SU-DHL-6 (cell line): ENCODE measurements at regions not wholly inside any gene's neighbourhood (a gene's known extent, or its start where the extent isn't known, plus 50 kb on each side); places are given as distances from the start of the nearest gene placed in this dataset.

Source experiments
- H2AFZ ChIP-seq: fragments of 200-600 bp; sonication (generic); 2 replicates; pipeline ENCODE4 v1.6.1; 2014; ENCODE audit warnings: low read depth, mild to moderate bottlenecking, moderate library complexity, mixed read lengths, antibody characterized with exemption, low read length; ENCODE audit not compliant: severe bottlenecking
- H3F3A ChIP-seq: fragments of 200-600 bp; shearing (Covaris generic); 2 replicates; pipeline ENCODE4 v1.6.0; 2016; ENCODE audit warnings: antibody characterized with exemption, mild to moderate bottlenecking; ENCODE audit not compliant: insufficient read depth
- H3K27ac ChIP-seq: fragments of 200-600 bp; sonication (generic); 2 replicates; pipeline ENCODE4 v1.5.1; 2016; ENCODE audit warnings: low read depth, mild to moderate bottlenecking, low read length, moderate library complexity, mixed read lengths
- H3K27me3 ChIP-seq: fragments of 200-600 bp; sonication (generic), shearing (Covaris generic); 2 replicates; pipeline ENCODE4 v1.6.0; 2014; ENCODE audit warnings: mild to moderate bottlenecking, low read length
- H3K36me3 ChIP-seq: fragments of 200-600 bp; sonication (generic); 2 replicates; pipeline ENCODE4 v1.6.1; 2014; ENCODE audit warnings: mild to moderate bottlenecking, low read length, mixed read lengths
- H3K4me2 ChIP-seq: fragments of 300-600, 200-600 bp; shearing (Covaris generic), sonication (generic); 2 replicates; pipeline ENCODE4 v1.6.0; 2014; ENCODE audit warnings: low read length, low read depth, mild to moderate bottlenecking; ENCODE audit not compliant: poor library complexity, severe bottlenecking
- H3K4me3 ChIP-seq: fragments of 200-600 bp; sonication (generic); 2 replicates; pipeline ENCODE4 v1.5.1; 2014; ENCODE audit warnings: antibody characterized with exemption, low read length, mild to moderate bottlenecking, mixed read lengths; ENCODE audit not compliant: insufficient read depth, poor library complexity, severe bottlenecking
- H3K79me2 ChIP-seq: fragments of 200-600 bp; sonication (generic); 2 replicates; pipeline ENCODE4 v1.6.1; 2014; ENCODE audit warnings: mild to moderate bottlenecking, low read length, moderate library complexity; ENCODE audit not compliant: insufficient read depth
- H3K9ac ChIP-seq: fragments of 200-600 bp; sonication (generic); 2 replicates; pipeline ENCODE4 v1.7.0; 2014; ENCODE audit warnings: mild to moderate bottlenecking, low read length
- H3K9me2 ChIP-seq: fragments of 200-600 bp; sonication (generic); replicated peaks from 2 replicates; pipeline ENCODE4 v1.6.1; 2014; ENCODE audit warnings: low read length; ENCODE audit not compliant: insufficient read depth
- H3K9me3 ChIP-seq: fragments of 200-600 bp; sonication (generic); 2 replicates; pipeline ENCODE4 v1.6.1; 2014; ENCODE audit warnings: low read length, mixed read lengths; ENCODE audit not compliant: insufficient read depth
- H4K20me1 ChIP-seq: fragments of 200-600 bp; sonication (generic); 2 replicates; pipeline ENCODE4 v1.6.1; 2014; ENCODE audit warnings: low read depth, mild to moderate bottlenecking, antibody characterized with exemption, low read length, moderate library complexity, mixed read lengths
- EZH2phosphoT487 ChIP-seq: fragments of 200-600 bp; sonication (generic), shearing (Covaris generic); conservative IDR thresholded peaks from 2 replicates; pipeline ENCODE4 v1.6.1; 2018; ENCODE audit warnings: mild to moderate bottlenecking, antibody characterized with exemption, low read length, moderate library complexity, mixed read lengths
- TF ChIP-seq, protein P1 (sequence below): fragments of 200-600 bp; sonication (generic); IDR thresholded peaks from one replicate; pipeline ENCODE4 v1.5.1; 2017; ENCODE audit warnings: antibody characterized with exemption, mild to moderate bottlenecking, low read length, moderate library complexity; ENCODE audit not compliant: insufficient read depth, poor library complexity, severe bottlenecking

DNA sequence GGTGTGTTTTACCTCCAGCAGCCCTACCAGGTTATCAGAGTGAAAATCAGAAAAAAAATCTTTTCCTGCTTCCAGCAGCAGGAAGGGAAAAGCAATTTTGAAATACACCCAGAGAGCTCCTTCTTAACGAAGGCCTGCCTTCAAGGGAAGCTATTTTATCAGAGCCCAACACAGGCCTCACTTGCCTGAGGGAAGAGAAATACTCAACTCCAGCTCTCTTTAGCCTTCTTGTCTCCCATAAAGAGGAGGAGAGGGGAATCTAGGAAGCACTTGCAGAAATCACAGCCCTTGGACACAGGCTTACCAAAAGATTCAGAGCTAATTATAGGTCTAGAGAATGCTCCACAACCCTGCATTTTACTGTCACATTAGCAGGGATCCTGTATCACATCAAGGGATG, 896.1 kb upstream of the CNTNAP5 start:
- H4K20me1 ChIP-seq: no peaks in the 10 kb centered on the region
- no peak overlapping the region for H3K27ac ChIP-seq
- H3F3A ChIP-seq: no peaks in the 10 kb centered on the region
- no peaks in the 10 kb centered on the region for H3K9me2 ChIP-seq
- no peaks in the 10 kb centered on the region for H3K36me3 ChIP-seq
- no peaks in the 10 kb centered on the region for H3K79me2 ChIP-seq
- no peak overlapping the region for H3K9ac ChIP-seq
- no peaks in the 10 kb centered on the region for H3K27me3 ChIP-seq
- no peaks in the 10 kb centered on the region for H3K9me3 ChIP-seq
- H3K4me3 ChIP-seq: no peak overlapping the region
- TF ChIP-seq EZH2phosphoT487: no peak
- TF ChIP-seq, protein P1, sequence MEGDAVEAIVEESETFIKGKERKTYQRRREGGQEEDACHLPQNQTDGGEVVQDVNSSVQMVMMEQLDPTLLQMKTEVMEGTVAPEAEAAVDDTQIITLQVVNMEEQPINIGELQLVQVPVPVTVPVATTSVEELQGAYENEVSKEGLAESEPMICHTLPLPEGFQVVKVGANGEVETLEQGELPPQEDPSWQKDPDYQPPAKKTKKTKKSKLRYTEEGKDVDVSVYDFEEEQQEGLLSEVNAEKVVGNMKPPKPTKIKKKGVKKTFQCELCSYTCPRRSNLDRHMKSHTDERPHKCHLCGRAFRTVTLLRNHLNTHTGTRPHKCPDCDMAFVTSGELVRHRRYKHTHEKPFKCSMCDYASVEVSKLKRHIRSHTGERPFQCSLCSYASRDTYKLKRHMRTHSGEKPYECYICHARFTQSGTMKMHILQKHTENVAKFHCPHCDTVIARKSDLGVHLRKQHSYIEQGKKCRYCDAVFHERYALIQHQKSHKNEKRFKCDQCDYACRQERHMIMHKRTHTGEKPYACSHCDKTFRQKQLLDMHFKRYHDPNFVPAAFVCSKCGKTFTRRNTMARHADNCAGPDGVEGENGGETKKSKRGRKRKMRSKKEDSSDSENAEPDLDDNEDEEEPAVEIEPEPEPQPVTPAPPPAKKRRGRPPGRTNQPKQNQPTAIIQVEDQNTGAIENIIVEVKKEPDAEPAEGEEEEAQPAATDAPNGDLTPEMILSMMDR: no peak
- H2AFZ ChIP-seq: no peak overlapping the region
- no peak overlapping the region for H3K4me2 ChIP-seq

DNA sequence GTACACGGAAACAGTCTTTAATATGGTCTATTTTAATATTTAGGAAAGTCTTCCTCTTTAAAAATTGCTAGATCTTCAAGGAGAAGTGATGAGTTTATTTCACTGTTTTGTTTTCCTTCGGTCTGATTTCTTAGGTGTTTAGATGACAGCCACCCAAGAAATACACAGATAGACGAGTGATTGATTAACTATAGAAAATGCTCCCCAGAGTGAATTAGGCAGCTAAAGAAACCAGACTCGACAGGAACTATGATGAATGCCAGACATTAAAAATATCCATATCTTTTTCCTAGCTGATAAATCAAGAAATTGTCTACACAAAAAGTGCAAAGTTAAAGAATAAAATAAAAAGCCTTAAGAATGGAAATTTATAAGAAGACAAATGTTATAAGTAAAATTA, 888.7 kb upstream of the CNTNAP5 start:
- Histone ChIP-seq H3K9me2 (no peaks in the 10 kb centered on the region), H3K79me2 (no peaks in the 10 kb centered on the region), H2AFZ (no peak overlapping the region), H3F3A (no peaks in the 10 kb centered on the region), H3K4me3 (no peak overlapping the region), H3K9me3 (no peaks in the 10 kb centered on the region), H4K20me1 (no peaks in the 10 kb centered on the region), H3K4me2 (no peak overlapping the region), H3K27ac (no peak overlapping the region), H3K36me3 (no peaks in the 10 kb centered on the region), H3K9ac (no peak overlapping the region), H3K27me3 (no peaks in the 10 kb centered on the region)
- TF ChIP-seq, protein P1: no peak
- TF ChIP-seq EZH2phosphoT487: no peak

DNA sequence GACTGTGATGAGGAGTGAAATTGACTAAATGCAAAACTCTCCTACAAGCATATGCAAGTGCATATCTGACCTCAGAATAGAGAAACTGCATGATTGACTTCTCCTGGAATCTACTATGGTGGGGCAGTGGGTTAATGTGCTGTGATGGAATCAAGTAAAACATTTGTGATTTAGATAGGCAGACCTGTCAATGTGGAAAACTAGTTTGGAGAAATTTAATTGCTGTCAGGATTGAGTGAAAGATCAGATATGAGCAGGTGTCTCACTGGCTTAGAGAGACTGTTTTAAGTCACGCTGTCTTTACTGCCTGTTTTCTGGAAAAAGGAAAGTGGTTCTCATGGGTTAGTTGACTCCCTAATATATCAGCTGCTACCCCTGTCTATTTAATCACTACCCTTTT, 881.0 kb upstream of the CNTNAP5 start:
- Histone ChIP-seq H4K20me1 (no peaks in the 10 kb centered on the region), H3F3A (no peaks in the 10 kb centered on the region), H3K4me2 (no peak overlapping the region)

More for the DNA sequence above, 881.0 kb upstream of the CNTNAP5 start:
- TF ChIP-seq, protein P1: no peak
- TF ChIP-seq EZH2phosphoT487: no peak
- Histone ChIP-seq H3K36me3 (no peaks in the 10 kb centered on the region), H3K9ac (no peak overlapping the region), H3K9me3 (no peaks in the 10 kb centered on the region), H3K27me3 (no peaks in the 10 kb centered on the region), H3K79me2 (no peaks in the 10 kb centered on the region), H2AFZ (no peak overlapping the region), H3K9me2 (no peaks in the 10 kb centered on the region), H3K4me3 (no peak overlapping the region), H3K27ac (no peak overlapping the region)
